ENCODE measurements at regions not wholly inside any gene's neighbourhood (a gene's known extent, or its start where the extent isn't known, plus 50 kb on each side); places are given as distances from the start of the nearest gene placed in this dataset.
"Not testable (repeated sequence)": the region's sequence is repeated elsewhere in the genome, so short reads cannot be mapped to it uniquely, and the experiment has no call there.

DNA sequence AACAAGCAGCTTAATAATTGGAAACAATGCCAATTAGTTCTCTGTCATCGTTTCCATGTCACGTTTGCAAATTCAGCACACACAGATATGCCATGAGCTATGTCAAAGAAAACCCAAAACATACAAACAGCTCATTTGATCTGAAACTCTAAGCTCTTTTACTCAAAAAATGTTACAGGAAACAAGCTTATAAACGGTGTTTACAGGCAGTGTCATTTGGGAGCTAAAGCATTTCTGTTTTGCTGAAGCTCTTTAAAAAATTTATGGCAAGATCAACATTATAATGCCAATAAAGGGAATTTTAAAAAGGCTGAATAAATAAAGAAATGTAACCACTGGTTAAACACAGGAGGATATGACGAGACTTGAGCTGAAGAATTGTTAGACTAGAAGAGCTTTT is 94.0 kb upstream of the HS3ST2 start:
- DNase-seq (no peak), ATAC-seq (no peak)
- Histone ChIP-seq H3K4me3 (no peak overlapping the region), H3K9me3 (no peaks in the 10 kb centered on the region), H3K4me1 (no peaks in the 10 kb centered on the region), H3K27me3 (peaks cover 0 to 6% (median 0%) of the 10 kb centered on the region in 9 donors), H3K27ac (no peak overlapping the region), H3K36me3 (no peaks in the 10 kb centered on the region)
- intact Hi-C loops (cut with DNase I) = no loop called here
- TF ChIP-seq POLR2A (IDR thresholded peaks at IDR 0.05) = no peak
- TF ChIP-seq, protein P1, sequence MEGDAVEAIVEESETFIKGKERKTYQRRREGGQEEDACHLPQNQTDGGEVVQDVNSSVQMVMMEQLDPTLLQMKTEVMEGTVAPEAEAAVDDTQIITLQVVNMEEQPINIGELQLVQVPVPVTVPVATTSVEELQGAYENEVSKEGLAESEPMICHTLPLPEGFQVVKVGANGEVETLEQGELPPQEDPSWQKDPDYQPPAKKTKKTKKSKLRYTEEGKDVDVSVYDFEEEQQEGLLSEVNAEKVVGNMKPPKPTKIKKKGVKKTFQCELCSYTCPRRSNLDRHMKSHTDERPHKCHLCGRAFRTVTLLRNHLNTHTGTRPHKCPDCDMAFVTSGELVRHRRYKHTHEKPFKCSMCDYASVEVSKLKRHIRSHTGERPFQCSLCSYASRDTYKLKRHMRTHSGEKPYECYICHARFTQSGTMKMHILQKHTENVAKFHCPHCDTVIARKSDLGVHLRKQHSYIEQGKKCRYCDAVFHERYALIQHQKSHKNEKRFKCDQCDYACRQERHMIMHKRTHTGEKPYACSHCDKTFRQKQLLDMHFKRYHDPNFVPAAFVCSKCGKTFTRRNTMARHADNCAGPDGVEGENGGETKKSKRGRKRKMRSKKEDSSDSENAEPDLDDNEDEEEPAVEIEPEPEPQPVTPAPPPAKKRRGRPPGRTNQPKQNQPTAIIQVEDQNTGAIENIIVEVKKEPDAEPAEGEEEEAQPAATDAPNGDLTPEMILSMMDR (IDR thresholded peaks at IDR 0.05) = no peak
- WGBS, 4 donors = 56 to 65% (median 63%) methylated on average over 4 of the region's 4 CpGs

- no peak for TF ChIP-seq POLR2A (IDR thresholded peaks at IDR 0.05)
- TF ChIP-seq, protein P1 (IDR thresholded peaks at IDR 0.05) = no peak
- no peak overlapping the region for H3K4me3 ChIP-seq
- H3K27ac ChIP-seq = no peak overlapping the region
- H3K27me3 ChIP-seq = peaks cover 0 to 6% (median 0%) of the 10 kb centered on the region in 9 donors
- WGBS, 4 donors = 59 to 75% (median 68%) methylated on average over 8 of the region's 8 CpGs
- H3K36me3 ChIP-seq = no peaks in the 10 kb centered on the region
- H3K9me3 ChIP-seq = no peaks in the 10 kb centered on the region
- intact Hi-C loops (cut with DNase I) = no loop called here
- ATAC-seq (peak; percentile 61 to 95 (median 75)), DNase-seq (peak in 3 of 5 donors; percentile 21 to 43 (median 36))
- H3K4me1 ChIP-seq = no peaks in the 10 kb centered on the region
Measured at GRCh38 chr16:22721511-22722100, 92.4 kb upstream of the HS3ST2 start.

- intact Hi-C loops (cut with DNase I); H3K4me3 ChIP-seq; H3K27ac ChIP-seq; H3K4me1 ChIP-seq; H3K36me3 ChIP-seq; H3K9me3 ChIP-seq; ATAC-seq; H3K27me3 ChIP-seq: not testable (repeated sequence)
- peak in 1 of 5 donors; percentile 58 for DNase-seq
- 87 to 93% (median 90%) methylated on average over 20 to 48 of the region's 48 CpGs for WGBS, 4 donors
Measured at GRCh38 chr16:22722551-22723541, 91.1 kb upstream of the HS3ST2 start.

GRCh38 chr16:22726868-22727267 is 87.1 kb upstream of the HS3ST2 start:
- TF ChIP-seq, protein P1 (IDR thresholded peaks at IDR 0.05) = no peak
- 71 to 80% (median 77%) methylated on average over 1 of the region's 1 CpG for WGBS, 4 donors
- ATAC-seq = no peak
- Histone ChIP-seq H3K9me3 (no peaks in the 10 kb centered on the region), H3K36me3 (no peaks in the 10 kb centered on the region), H3K4me3 (no peak overlapping the region), H3K27me3 (peaks cover 0 to 5% (median 0%) of the 10 kb centered on the region in 9 donors), H3K4me1 (peaks cover 0 to 18% (median 0%) of the 10 kb centered on the region in 12 donors), H3K27ac (no peak overlapping the region)
- no peak for DNase-seq
- intact Hi-C loops (cut with DNase I) = no loop called here
